A549 (cell line): ENCODE measurements at regions not wholly inside any gene's neighbourhood (a gene's known extent, or its start where the extent isn't known, plus 50 kb on each side); places are given as distances from the start of the nearest gene placed in this dataset.
"Not testable (repeated sequence)": the region's sequence is repeated elsewhere in the genome, so short reads cannot be mapped to it uniquely, and the experiment has no call there.

Source experiments
- CTCF ChIP-seq: fragments of >200 bp; sonication (Bioruptor Twin); formaldehyde crosslinking; IDR thresholded peaks from 3 replicates; pipeline ENCODE4 v1.5.1; 2016
- JUN ChIP-seq, 2 experiments: fragments of >200 bp; sonication (Bioruptor Twin); formaldehyde crosslinking; IDR thresholded peaks; 2 replicates in 1 of 2; 3 replicates in 1 of 2; pipeline ENCODE4 v1.6.1; 2016 to 2017
- RCOR1 ChIP-seq: fragments of 150-350 bp; IDR thresholded peaks from 2 replicates; pipeline ENCODE4 v1.6.1; 2014; ENCODE audit warnings: antibody characterized with exemption, low read length, low read depth

GRCh38 chr13:52281387-52281786 lies 122.0 kb upstream of the NEK3 start:
- TF ChIP-seq CTCF; RCOR1; JUN (IDR thresholded peaks at IDR 0.05): not testable (repeated sequence)
